ENCODE measurements at regions not wholly inside any gene's neighbourhood (a gene's known extent, or its start where the extent isn't known, plus 50 kb on each side); places are given as distances from the start of the nearest gene placed in this dataset.
"Not testable (repeated sequence)": the region's sequence is repeated elsewhere in the genome, so short reads cannot be mapped to it uniquely, and the experiment has no call there.

DNA sequence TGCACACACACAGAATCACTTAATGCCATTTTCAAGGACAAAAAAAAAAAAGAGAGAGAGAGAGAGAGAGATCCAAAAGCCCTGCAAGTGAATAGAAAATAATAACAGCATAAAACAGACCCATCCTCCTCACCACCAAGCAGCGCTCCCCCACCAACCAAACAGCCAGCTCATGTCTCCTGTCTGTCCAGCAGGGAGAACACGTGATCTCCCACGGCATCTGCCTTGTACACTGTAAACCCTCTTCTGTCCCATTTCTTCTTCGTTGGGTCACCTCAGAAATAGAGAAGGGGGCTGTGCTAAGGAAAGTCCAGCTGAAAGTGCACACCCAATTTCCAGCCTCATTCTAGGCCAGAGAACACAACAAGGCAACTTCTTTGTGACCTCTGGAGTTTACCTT is 222.5 kb downstream of the EXOC5 start:
- Histone ChIP-seq H3K79me2 (ENCODE audit: control insufficient read depth, insufficient read depth, low read length) (no peaks in the 10 kb centered on the region), H3K9me3 (ENCODE audit: control insufficient read depth, low read depth, low read length) (no peaks in the 10 kb centered on the region), H2AFZ (ENCODE audit: control insufficient read depth, low read length) (no peak overlapping the region), H3K27me3 (ENCODE audit: control insufficient read depth, extremely low read depth, insufficient read depth, low read length) (no peaks in the 10 kb centered on the region), H3K4me1 (ENCODE audit: control insufficient read depth, extremely low read depth, insufficient read depth, low read length) (no peaks in the 10 kb centered on the region), H3K9me1 (ENCODE audit: control insufficient read depth, extremely low read depth, insufficient read depth, low read length) (no peaks in the 10 kb centered on the region), H3K4me2 (ENCODE audit: control insufficient read depth, extremely low read depth, insufficient read depth, low read depth, low read length) (no peak overlapping the region), H3K9ac (ENCODE audit: control insufficient read depth, extremely low read depth, insufficient read depth, low read length) (no peak overlapping the region), H3K36me3 (ENCODE audit: control insufficient read depth in 2 of 2, extremely low read depth in 1 of 2, insufficient read depth in 2 of 2, low read length in 2 of 2) (no peaks in the 10 kb centered on the region), H3K4me3 (ENCODE audit: control insufficient read depth in 2 of 3, extremely low read depth in 1 of 3, insufficient read depth in 2 of 3, low read depth in 1 of 3, low read length in 3 of 3) (no peak overlapping the region), H4K20me1 (ENCODE audit: control insufficient read depth, extremely low read depth, insufficient read depth, low read length) (no peaks in the 10 kb centered on the region), H3K27ac (ENCODE audit: control insufficient read depth, insufficient read depth, low read length) (no peak overlapping the region)
- dilution Hi-C loops (cut with MboI; ENCODE audit: extremely low pct_ligation_motif_present, low sequenced_read_pairs) = no loop called here
- FAIRE-seq (no peak), DNase-seq (ENCODE audit: low read depth, low spot score) (no peak)
- no peak for TF ChIP-seq EZH2 (IDR thresholded peaks at IDR 0.05; ENCODE audit: low read length)
- TF ChIP-seq, protein P1, sequence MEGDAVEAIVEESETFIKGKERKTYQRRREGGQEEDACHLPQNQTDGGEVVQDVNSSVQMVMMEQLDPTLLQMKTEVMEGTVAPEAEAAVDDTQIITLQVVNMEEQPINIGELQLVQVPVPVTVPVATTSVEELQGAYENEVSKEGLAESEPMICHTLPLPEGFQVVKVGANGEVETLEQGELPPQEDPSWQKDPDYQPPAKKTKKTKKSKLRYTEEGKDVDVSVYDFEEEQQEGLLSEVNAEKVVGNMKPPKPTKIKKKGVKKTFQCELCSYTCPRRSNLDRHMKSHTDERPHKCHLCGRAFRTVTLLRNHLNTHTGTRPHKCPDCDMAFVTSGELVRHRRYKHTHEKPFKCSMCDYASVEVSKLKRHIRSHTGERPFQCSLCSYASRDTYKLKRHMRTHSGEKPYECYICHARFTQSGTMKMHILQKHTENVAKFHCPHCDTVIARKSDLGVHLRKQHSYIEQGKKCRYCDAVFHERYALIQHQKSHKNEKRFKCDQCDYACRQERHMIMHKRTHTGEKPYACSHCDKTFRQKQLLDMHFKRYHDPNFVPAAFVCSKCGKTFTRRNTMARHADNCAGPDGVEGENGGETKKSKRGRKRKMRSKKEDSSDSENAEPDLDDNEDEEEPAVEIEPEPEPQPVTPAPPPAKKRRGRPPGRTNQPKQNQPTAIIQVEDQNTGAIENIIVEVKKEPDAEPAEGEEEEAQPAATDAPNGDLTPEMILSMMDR (optimal IDR thresholded peaks at IDR 0.05 in 1 of 3, IDR thresholded peaks at IDR 0.05 in 1 of 3, conservative IDR thresholded peaks at IDR 0.05 in 1 of 3; ENCODE audit: extremely low read depth in 1 of 3, insufficient read depth in 2 of 3, low read length in 3 of 3) = no peak

DNA sequence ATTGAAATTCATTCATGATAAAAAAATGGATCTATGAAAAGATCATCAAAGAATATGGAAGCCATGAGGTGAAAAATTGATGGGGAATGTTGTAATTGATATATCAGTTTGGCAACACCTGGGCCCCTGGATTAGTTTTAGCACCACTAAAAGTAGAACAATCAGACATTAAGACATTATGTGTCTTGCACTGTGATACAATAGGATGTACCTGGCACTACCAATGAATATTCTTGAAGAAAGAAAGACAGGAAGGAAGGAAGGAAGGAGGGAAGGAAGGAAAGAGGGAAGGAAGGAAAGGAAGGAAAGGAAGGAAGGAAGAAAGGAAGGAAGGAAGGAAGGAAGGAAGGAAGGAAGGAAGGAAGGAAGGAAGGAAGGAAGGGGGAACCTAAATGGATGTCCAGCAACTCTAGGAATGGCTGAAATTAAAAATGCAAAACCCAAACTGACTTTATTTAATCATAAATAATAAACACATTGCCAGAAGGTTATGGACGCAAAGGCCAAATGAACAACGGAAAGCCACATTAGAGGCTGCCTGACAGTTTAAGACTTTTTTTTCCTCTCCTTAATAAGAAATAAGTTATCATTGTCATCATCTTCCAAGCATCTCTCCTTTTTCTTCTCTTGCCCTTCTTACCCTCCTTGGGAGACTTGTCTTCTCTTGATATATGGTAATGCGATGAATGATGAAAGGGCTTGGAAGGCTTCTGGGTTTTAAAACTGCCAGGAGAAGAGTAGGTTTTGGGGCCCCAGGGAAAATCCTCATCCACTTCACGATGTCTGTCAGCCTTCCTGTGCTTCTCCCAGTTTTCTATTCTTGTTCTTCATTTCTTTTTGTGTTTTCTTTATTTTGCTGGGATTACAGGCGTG is 224.4 kb downstream of the EXOC5 start:
- H3K27me3 ChIP-seq (ENCODE audit: control insufficient read depth, extremely low read depth, insufficient read depth, low read length); H2AFZ ChIP-seq (ENCODE audit: control insufficient read depth, low read length); DNase-seq (ENCODE audit: low read depth, low spot score); FAIRE-seq; H3K36me3 ChIP-seq (ENCODE audit: control insufficient read depth in 2 of 2, extremely low read depth in 1 of 2, insufficient read depth in 2 of 2, low read length in 2 of 2); H3K9me3 ChIP-seq (ENCODE audit: control insufficient read depth, low read depth, low read length); H3K79me2 ChIP-seq (ENCODE audit: control insufficient read depth, insufficient read depth, low read length); dilution Hi-C loops (cut with MboI; ENCODE audit: extremely low pct_ligation_motif_present, low sequenced_read_pairs); H3K27ac ChIP-seq (ENCODE audit: control insufficient read depth, insufficient read depth, low read length); H3K9me1 ChIP-seq (ENCODE audit: control insufficient read depth, extremely low read depth, insufficient read depth, low read length); H3K4me3 ChIP-seq (ENCODE audit: control insufficient read depth in 2 of 3, extremely low read depth in 1 of 3, insufficient read depth in 2 of 3, low read depth in 1 of 3, low read length in 3 of 3); H3K4me1 ChIP-seq (ENCODE audit: control insufficient read depth, extremely low read depth, insufficient read depth, low read length); H3K4me2 ChIP-seq (ENCODE audit: control insufficient read depth, extremely low read depth, insufficient read depth, low read depth, low read length); H4K20me1 ChIP-seq (ENCODE audit: control insufficient read depth, extremely low read depth, insufficient read depth, low read length); H3K9ac ChIP-seq (ENCODE audit: control insufficient read depth, extremely low read depth, insufficient read depth, low read length): not testable (repeated sequence)

DNA sequence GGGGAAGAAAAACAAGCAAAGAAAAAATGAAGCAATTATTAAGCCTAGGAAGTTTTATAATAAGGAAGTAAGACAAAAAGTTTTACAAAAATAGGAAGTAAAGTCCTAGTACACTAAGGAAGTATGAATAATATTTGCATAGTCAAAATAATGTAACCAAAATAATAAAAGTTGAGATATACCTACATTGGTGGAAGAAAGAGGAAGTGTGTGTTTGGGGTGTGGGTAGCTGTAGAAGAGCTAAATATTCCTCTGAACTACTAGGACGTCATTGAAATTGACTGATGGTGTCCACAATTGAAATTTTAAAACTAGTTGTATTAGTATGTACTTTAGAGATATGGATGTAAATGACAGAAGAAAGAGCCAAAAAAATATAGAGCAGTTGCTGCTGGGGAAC is 228.4 kb upstream of the OTX2 start:
- FAIRE-seq (no peak), DNase-seq (ENCODE audit: low read depth, low spot score) (no peak)
- no peaks in the 10 kb centered on the region for H4K20me1 ChIP-seq (ENCODE audit: control insufficient read depth, extremely low read depth, insufficient read depth, low read length)
- H3K4me1 ChIP-seq (ENCODE audit: control insufficient read depth, extremely low read depth, insufficient read depth, low read length) = no peaks in the 10 kb centered on the region
- no peaks in the 10 kb centered on the region for H3K79me2 ChIP-seq (ENCODE audit: control insufficient read depth, insufficient read depth, low read length)
- no peaks in the 10 kb centered on the region for H3K36me3 ChIP-seq (ENCODE audit: control insufficient read depth in 2 of 2, extremely low read depth in 1 of 2, insufficient read depth in 2 of 2, low read length in 2 of 2)
- no peak overlapping the region for H3K4me3 ChIP-seq (ENCODE audit: control insufficient read depth in 2 of 3, extremely low read depth in 1 of 3, insufficient read depth in 2 of 3, low read depth in 1 of 3, low read length in 3 of 3)
- no peaks in the 10 kb centered on the region for H3K9me3 ChIP-seq (ENCODE audit: control insufficient read depth, low read depth, low read length)
- TF ChIP-seq, protein P1 (optimal IDR thresholded peaks at IDR 0.05 in 1 of 3, IDR thresholded peaks at IDR 0.05 in 1 of 3, conservative IDR thresholded peaks at IDR 0.05 in 1 of 3; ENCODE audit: extremely low read depth in 1 of 3, insufficient read depth in 2 of 3, low read length in 3 of 3) = no peak
- no peak for TF ChIP-seq EZH2 (IDR thresholded peaks at IDR 0.05; ENCODE audit: low read length)
- no peak overlapping the region for H3K4me2 ChIP-seq (ENCODE audit: control insufficient read depth, extremely low read depth, insufficient read depth, low read depth, low read length)
- no peak overlapping the region for H3K27ac ChIP-seq (ENCODE audit: control insufficient read depth, insufficient read depth, low read length)
- H3K27me3 ChIP-seq (ENCODE audit: control insufficient read depth, extremely low read depth, insufficient read depth, low read length) = no peaks in the 10 kb centered on the region
- H2AFZ ChIP-seq (ENCODE audit: control insufficient read depth, low read length) = no peak overlapping the region
- dilution Hi-C loops (cut with MboI; ENCODE audit: extremely low pct_ligation_motif_present, low sequenced_read_pairs) = no loop called here
- H3K9ac ChIP-seq (ENCODE audit: control insufficient read depth, extremely low read depth, insufficient read depth, low read length) = no peak overlapping the region
- no peaks in the 10 kb centered on the region for H3K9me1 ChIP-seq (ENCODE audit: control insufficient read depth, extremely low read depth, insufficient read depth, low read length)

Measured in keratinocyte (primary cell).